Spleen (tissue), 7 donors: ENCODE measurements at regions not wholly inside any gene's neighbourhood (a gene's known extent, or its start where the extent isn't known, plus 50 kb on each side); places are given as distances from the start of the nearest gene placed in this dataset.
"Not testable (repeated sequence)": the region's sequence is repeated elsewhere in the genome, so short reads cannot be mapped to it uniquely, and the experiment has no call there.

Experiments used
- CTCF ChIP-seq, 11 experiments: fragments of 200-600 bp in 7 of 11; fragments of 450-650 bp in 4 of 11; sonication (generic) in 4 of 11; IDR thresholded peaks in 8 of 11; conservative IDR thresholded peaks in 3 of 11; 1 replicate in 7 of 11; 2 replicates in 4 of 11; pipeline versions ENCODE4 v1.4.0 to v1.8.0; 2016 to 2021; ENCODE audit warnings: antibody characterized with exemption in 11 of 11, inconsistent platforms in 4 of 11, mild to moderate bottlenecking in 1 of 11
- POLR2A ChIP-seq, 3 donors: fragments of 450-650 bp; IDR thresholded peaks; one replicate each; pipeline ENCODE4 v1.5.1; 2017; ENCODE audit warnings: antibody characterized with exemption in 3 of 3, mild to moderate bottlenecking in 1 of 3
- donor health status: DM: no; HTN: no; CAD: no; lungs with moderate emphysema.
- donor health status: DM: no; HTN: no; CAD: no.
- donor health status: DM: no; HTN: no; CAD: no.

GRCh38 chr10:81644485-81644884 lies 230.5 kb upstream of the NRG3 start:
- TF ChIP-seq POLR2A (IDR thresholded peaks at IDR 0.05); CTCF (IDR thresholded peaks at IDR 0.05 in 8 of 11, conservative IDR thresholded peaks at IDR 0.05 in 3 of 11): not testable (repeated sequence)
